Caco-2 (cell line): ENCODE measurements at regions not wholly inside any gene's neighbourhood (a gene's known extent, or its start where the extent isn't known, plus 50 kb on each side); places are given as distances from the start of the nearest gene placed in this dataset.

Experiments used
- BruUV-seq: library from RNA; stranded (reverse); fragments of 400-500 nt; replicated peaks from 2 replicates; lab custom pipeline; 2021; lab: Mats Ljungman, UMichigan
- CTCF ChIA-PET: fragments of 300-600 bp; sonication (Branson Sonifier 250); formaldehyde crosslinking; loops from one replicate; lab custom pipeline; 2022; ENCODE audit warnings: antibody characterized with exemption; lab: Charles Lee
- POLR2A ChIA-PET: fragments of 300-600 bp; sonication (Branson Sonifier 250); formaldehyde crosslinking; loops from one replicate; lab custom pipeline; 2022; ENCODE audit warnings: antibody characterized with exemption; lab: Charles Lee
- DNase-seq, 2 experiments: peaks; one replicate each; pipeline versions ENCODE4 v3.0.0 to v3.0.0-alpha.2; 2020 to 2022
- H3K27me3 ChIP-seq: replicated peaks from 2 replicates; pipeline ENCODE4 v1.6.0; 2011; ENCODE audit warnings: low read length; ENCODE audit not compliant: control insufficient read depth, insufficient read depth
- H3K36me3 ChIP-seq: 2 replicates; pipeline ENCODE4 v1.5.1; 2011; ENCODE audit warnings: low read length; ENCODE audit not compliant: control insufficient read depth, insufficient read depth
- H3K4me1 ChIP-seq: fragments of 250-450 bp; sonication (Bioruptor Pico); 2 replicates; pipeline ENCODE4 v1.5.1; 2020; ENCODE audit warnings: mild to moderate bottlenecking
- H3K4me3 ChIP-seq: 2 replicates; pipeline ENCODE4 v1.5.1; 2011; ENCODE audit warnings: low read depth, mild to moderate bottlenecking, control low read depth, low read length
- H3K9me3 ChIP-seq: fragments of 250-450 bp; sonication (Bioruptor Pico); 2 replicates; pipeline ENCODE4 v1.5.1; 2020; ENCODE audit warnings: mild to moderate bottlenecking, moderate library complexity
- H3K27ac Mint-ChIP-seq: one replicate; pipeline ENCODE4 v1.8.0; 2022; ENCODE audit warnings: mixed read lengths; ENCODE audit not compliant: unreplicated experiment
- H3K27me3 Mint-ChIP-seq: one replicate; pipeline ENCODE4 v1.8.0; 2022; ENCODE audit warnings: mixed read lengths; ENCODE audit not compliant: insufficient read depth, unreplicated experiment
- H3K36me3 Mint-ChIP-seq: one replicate; pipeline ENCODE4 v1.8.0; 2022; ENCODE audit warnings: mild to moderate bottlenecking, mixed read lengths; ENCODE audit not compliant: insufficient read depth, unreplicated experiment
- H3K4me1 Mint-ChIP-seq: one replicate; pipeline ENCODE4 v1.8.0; 2022; ENCODE audit warnings: low read depth, mixed read lengths; ENCODE audit not compliant: unreplicated experiment
- H3K4me3 Mint-ChIP-seq: one replicate; pipeline ENCODE4 v1.8.0; 2022; ENCODE audit warnings: mild to moderate bottlenecking, moderate library complexity, mixed read lengths; ENCODE audit not compliant: unreplicated experiment
- H3K9me3 Mint-ChIP-seq: one replicate; pipeline ENCODE4 v1.8.0; 2022; ENCODE audit warnings: mixed read lengths; ENCODE audit not compliant: unreplicated experiment
- CTCF ChIP-seq, 2 experiments: fragments of 200-600 bp in 1 of 2; IDR thresholded peaks; 1 replicate in 1 of 2; 2 replicates in 1 of 2; pipeline versions ENCODE4 v1.5.1 to v1.8.0; 2011 to 2022; ENCODE audit warnings: antibody characterized with exemption in 1 of 2, control low read depth in 1 of 2, inconsistent platforms in 1 of 2, low read depth in 1 of 2, low read length in 1 of 2, mild to moderate bottlenecking in 1 of 2, moderate library complexity in 1 of 2; ENCODE audit not compliant: insufficient read depth in 1 of 2, severe bottlenecking in 1 of 2, unreplicated experiment in 1 of 2
- intact Hi-C: fragments of 100-400 bp; cut with micrococcal nuclease; formaldehyde crosslinking; loops from one replicate; pipeline ENCODE4 v1.10.0; 2022; ENCODE audit not compliant: unreplicated experiment

DNA sequence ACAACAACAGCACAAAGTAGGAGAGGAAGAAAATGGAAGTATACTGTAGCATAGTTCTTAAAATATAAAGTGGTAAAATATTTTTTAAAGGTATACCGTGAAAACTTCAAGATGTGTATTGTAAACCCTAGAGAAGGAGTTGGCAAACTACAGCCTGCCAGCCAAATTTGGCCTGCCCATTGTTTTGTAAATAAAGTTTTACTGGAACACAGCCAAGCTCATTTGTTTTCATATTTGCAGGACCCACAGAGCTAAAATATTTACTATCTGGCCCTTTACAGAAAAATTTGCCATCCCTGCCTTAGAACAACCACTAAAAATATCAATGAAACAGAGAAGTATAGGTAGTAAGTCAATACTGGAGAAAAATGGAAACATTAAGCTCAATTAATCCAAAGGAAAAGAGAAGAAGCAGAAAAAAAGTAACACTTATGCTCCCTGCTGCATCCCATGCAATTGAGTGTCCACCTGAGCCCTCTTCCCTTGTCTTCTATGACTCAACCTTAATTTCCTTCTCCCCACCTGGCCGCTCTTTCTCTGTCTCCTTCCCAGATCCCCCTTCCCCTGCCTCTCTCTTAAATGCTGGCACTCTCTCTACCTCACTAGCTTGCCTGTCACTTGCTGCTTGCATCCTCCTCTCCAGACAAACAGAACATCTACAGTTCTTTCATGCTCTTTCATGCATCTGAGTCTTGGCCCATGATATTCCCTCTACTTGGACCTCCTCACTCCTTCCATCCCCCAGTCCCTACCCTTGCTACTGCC is 50.6 kb upstream of the FER start:
- H3K4me3 ChIP-seq, result no peak overlapping the region
- H3K9me3 Mint-ChIP-seq, result no peaks in the 10 kb centered on the region
- ChIA-PET POLR2A (no interaction called here), CTCF (no interaction called here)
- H3K27me3 Mint-ChIP-seq, result no peaks in the 10 kb centered on the region
- no peak for DNase-seq
- no peaks in the 10 kb centered on the region for H3K4me1 Mint-ChIP-seq
- no peaks in the 10 kb centered on the region for H3K9me3 ChIP-seq
- H3K27ac Mint-ChIP-seq, result no peak overlapping the region
- H3K36me3 Mint-ChIP-seq, result no peaks in the 10 kb centered on the region
- H3K27me3 ChIP-seq, result no peaks in the 10 kb centered on the region
- H3K4me3 Mint-ChIP-seq, result no peak overlapping the region
- no peaks in the 10 kb centered on the region for H3K36me3 ChIP-seq
- BruUV-seq, result no TSS peak
- intact Hi-C loops, result no loop called here
- no peaks in the 10 kb centered on the region for H3K4me1 ChIP-seq
- TF ChIP-seq CTCF (IDR thresholded peaks at IDR 0.05; ENCODE audit: insufficient read depth in 1 of 2, low read depth in 1 of 2, low read length in 1 of 2, severe bottlenecking in 1 of 2, unreplicated experiment in 1 of 2), result no peak

DNA sequence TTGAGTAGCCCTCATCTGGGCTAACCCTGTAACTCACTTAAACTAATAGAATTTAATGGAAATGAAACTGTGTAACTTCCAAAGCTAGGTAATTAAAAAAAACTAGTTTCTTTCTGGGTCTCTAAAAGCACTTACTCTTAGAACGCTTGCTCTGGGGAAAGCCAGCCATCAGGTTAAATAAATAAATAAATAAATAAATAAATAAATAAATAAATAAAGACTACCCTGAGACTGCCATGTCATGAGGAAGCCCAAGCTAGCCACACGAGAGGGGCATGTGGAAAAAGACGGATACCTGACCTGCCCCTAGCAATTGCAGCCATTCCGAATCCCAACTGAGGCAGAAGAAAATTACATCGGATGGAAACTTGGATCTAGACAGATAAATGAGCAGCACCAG is 51.3 kb upstream of the FER start:
- Histone ChIP-seq H3K36me3 (no peaks in the 10 kb centered on the region), H3K4me1 (no peaks in the 10 kb centered on the region), H3K4me3 (no peak overlapping the region), H3K9me3 (no peaks in the 10 kb centered on the region), H3K27me3 (no peaks in the 10 kb centered on the region)
- Mint-ChIP-seq H3K36me3 (no peaks in the 10 kb centered on the region), H3K4me1 (no peaks in the 10 kb centered on the region), H3K4me3 (no peak overlapping the region), H3K27me3 (no peaks in the 10 kb centered on the region), H3K9me3 (no peaks in the 10 kb centered on the region), H3K27ac (no peak overlapping the region)
- no TSS peak for BruUV-seq
- intact Hi-C loops, result no loop called here
- ChIA-PET POLR2A (no interaction called here), CTCF (no interaction called here)
- DNase-seq, result no peak
- TF ChIP-seq CTCF (IDR thresholded peaks at IDR 0.05; ENCODE audit: insufficient read depth in 1 of 2, low read depth in 1 of 2, low read length in 1 of 2, severe bottlenecking in 1 of 2, unreplicated experiment in 1 of 2), result no peak

GRCh38 chr5:108688485-108688884 is 59.2 kb upstream of the FER start:
- CTCF ChIA-PET, result no interaction called here
- POLR2A ChIA-PET, result no interaction called here
- peaks cover 9% of the 10 kb centered on the region for H3K4me1 ChIP-seq
- Mint-ChIP-seq H3K9me3 (no peaks in the 10 kb centered on the region), H3K4me1 (peaks cover 6% of the 10 kb centered on the region), H3K36me3 (no peaks in the 10 kb centered on the region), H3K27ac (no peak overlapping the region), H3K27me3 (no peaks in the 10 kb centered on the region), H3K4me3 (no peak overlapping the region)
- no TSS peak for BruUV-seq
- no peaks in the 10 kb centered on the region for H3K36me3 ChIP-seq
- H3K4me3 ChIP-seq, result no peak overlapping the region
- no peaks in the 10 kb centered on the region for H3K9me3 ChIP-seq
- no peak for TF ChIP-seq CTCF (IDR thresholded peaks at IDR 0.05; ENCODE audit: insufficient read depth in 1 of 2, low read depth in 1 of 2, low read length in 1 of 2, severe bottlenecking in 1 of 2, unreplicated experiment in 1 of 2)
- no peak for DNase-seq
- intact Hi-C loops, result loop anchor here (10.0 kb wide), 1 partner anchor 166 kb away; no protein-coding TSS in a partner anchor
- no peaks in the 10 kb centered on the region for H3K27me3 ChIP-seq
